Activated T-cell treated with anti-CD3 and anti-CD28 coated beads for 1 hour (primary cell): ENCODE measurements at regions not wholly inside any gene's neighbourhood (a gene's known extent, or its start where the extent isn't known, plus 50 kb on each side); places are given as distances from the start of the nearest gene placed in this dataset.

Experiments
- DNase-seq: peaks from one replicate; pipeline ENCODE4 v3.0.0-alpha.2; 2020; ENCODE audit warnings: low read depth

GRCh38 chr2:239865059-239865639 lies 160.0 kb downstream of the NDUFA10 start:
- no peak for DNase-seq

GRCh38 chr2:239864247-239865058 lies 160.7 kb downstream of the NDUFA10 start:
- no peak for DNase-seq

- no peak for DNase-seq
Observed at GRCh38 chr2:239862613-239863012, 162.5 kb downstream of the NDUFA10 start.

GRCh38 chr2:239858179-239858578 lies 167.0 kb downstream of the NDUFA10 start:
- no peak for DNase-seq

- DNase-seq, result no peak
Observed at GRCh38 chr2:239857591-239857990, 167.6 kb downstream of the NDUFA10 start.

GRCh38 chr2:239856620-239857285 lies 168.4 kb downstream of the NDUFA10 start:
- no peak for DNase-seq

- no peak for DNase-seq
Observed at GRCh38 chr2:239855863-239856587, 169.1 kb downstream of the NDUFA10 start.

- DNase-seq, result no peak
Observed at GRCh38 chr2:239854596-239854995, 170.5 kb downstream of the NDUFA10 start.

GRCh38 chr2:239853706-239854327 lies 171.3 kb downstream of the NDUFA10 start:
- DNase-seq, result no peak

GRCh38 chr2:239853121-239853520 lies 172.0 kb downstream of the NDUFA10 start:
- DNase-seq, result no peak

GRCh38 chr2:239852272-239852671 lies 172.9 kb downstream of the NDUFA10 start:
- no peak for DNase-seq

- DNase-seq, result no peak
Observed at GRCh38 chr2:239846789-239847676, 178.1 kb downstream of the NDUFA10 start.

GRCh38 chr2:239845968-239846367 lies 179.2 kb downstream of the NDUFA10 start:
- DNase-seq, result no peak

GRCh38 chr2:239839306-239839705 lies 185.8 kb downstream of the NDUFA10 start:
- no peak for DNase-seq

- no peak for DNase-seq
Observed at GRCh38 chr2:239836021-239836765, 188.9 kb downstream of the NDUFA10 start.

GRCh38 chr2:239835056-239835455 lies 190.1 kb downstream of the NDUFA10 start:
- DNase-seq, result no peak

- no peak for DNase-seq
Observed at GRCh38 chr2:239834143-239834542, 191.0 kb downstream of the NDUFA10 start.

GRCh38 chr2:239833269-239834109 lies 191.7 kb downstream of the NDUFA10 start:
- DNase-seq, result no peak
